IMR-90 (cell line): ENCODE measurements at regions not wholly inside any gene's neighbourhood (a gene's known extent, or its start where the extent isn't known, plus 50 kb on each side); places are given as distances from the start of the nearest gene placed in this dataset.
A peak's percentile ranks its signal among the peaks of the same experiment; 100 is the strongest.

Source experiments
- ATAC-seq: fragments of 200-7000 bp; cut with Tn5 transposase; 2 replicates; pipeline ENCODE4 v1.9.1; 2020; ENCODE audit warnings: low read depth, mild to moderate bottlenecking, moderate library complexity
- BruUV-seq: library from RNA; stranded (reverse); fragments of 400-500 nt; replicated peaks from 2 replicates; lab custom pipeline; 2021; lab: Mats Ljungman, UMichigan
- CTCF ChIA-PET: fragments of 300-600 bp; formaldehyde crosslinking; extraction: SDS; loops from one replicate; lab custom pipeline; 2021; ENCODE audit warnings: antibody characterized with exemption; lab: Yijun Ruan, JAX
- POLR2A ChIA-PET: fragments of 300-600 bp; sonication (Branson Sonifier 250); formaldehyde crosslinking; loops from one replicate; lab custom pipeline; 2022; ENCODE audit warnings: antibody characterized with exemption; ENCODE audit not compliant: unreplicated experiment; lab: Charles Lee
- DNase-seq: peaks from one replicate; pipeline ENCODE4 v3.0.0; 2013
- H2AFZ ChIP-seq: replicated peaks from 2 replicates; pipeline ENCODE3; 2013; ENCODE audit warnings: low read length, mild to moderate bottlenecking; ENCODE audit not compliant: poor library complexity
- H2AK5ac ChIP-seq: 2 replicates; pipeline ENCODE4 v1.6.1; 2013; ENCODE audit warnings: low read depth, low read length, inconsistent platforms
- H2AK9ac ChIP-seq: replicated peaks from 2 replicates; pipeline ENCODE3; 2013; ENCODE audit warnings: mild to moderate bottlenecking, low read depth, low read length, moderate library complexity; ENCODE audit not compliant: poor library complexity
- H2BK120ac ChIP-seq: 2 replicates; pipeline ENCODE4 v1.6.1; 2013; ENCODE audit warnings: low read depth, low read length, inconsistent platforms
- H2BK15ac ChIP-seq: 3 replicates; pipeline ENCODE4 v1.6.1; 2013; ENCODE audit warnings: low read depth, low read length, inconsistent platforms
- H2BK20ac ChIP-seq: 2 replicates; pipeline ENCODE4 v1.6.1; 2013; ENCODE audit warnings: low read depth, mild to moderate bottlenecking, inconsistent platforms, low read length, moderate library complexity
- H2BK5ac ChIP-seq: 2 replicates; pipeline ENCODE4 v1.6.1; 2013; ENCODE audit warnings: mild to moderate bottlenecking, low read depth, low read length, inconsistent platforms; ENCODE audit not compliant: poor library complexity, severe bottlenecking
- H3K14ac ChIP-seq: replicated peaks from 2 replicates; pipeline ENCODE4 v1.6.1; 2013; ENCODE audit warnings: low read depth, low read length, inconsistent platforms
- H3K18ac ChIP-seq: 2 replicates; pipeline ENCODE4 v1.6.1; 2013; ENCODE audit warnings: low read depth, low read length, control low read depth
- H3K23ac ChIP-seq: 2 replicates; pipeline ENCODE4 v1.6.1; 2013; ENCODE audit warnings: low read depth, low read length, inconsistent platforms
- H3K27ac ChIP-seq: 2 replicates; pipeline ENCODE4 v1.5.1; 2013; ENCODE audit warnings: mild to moderate bottlenecking, control low read depth, low read length; ENCODE audit not compliant: insufficient read depth
- H3K27me3 ChIP-seq: 2 replicates; pipeline ENCODE4 v1.6.1; 2013; ENCODE audit warnings: low read length; ENCODE audit not compliant: control insufficient read depth, insufficient read depth
- H3K36me3 ChIP-seq: 2 replicates; pipeline ENCODE4 v1.6.1; 2013; ENCODE audit warnings: low read length, mixed read lengths; ENCODE audit not compliant: control insufficient read depth, insufficient read depth
- H3K4ac ChIP-seq: 2 replicates; pipeline ENCODE4 v1.6.1; 2013; ENCODE audit warnings: low read depth, low read length, inconsistent platforms
- H3K4me1 ChIP-seq: 2 replicates; pipeline ENCODE4 v1.6.1; 2013; ENCODE audit warnings: low read length, mixed read lengths; ENCODE audit not compliant: control insufficient read depth, insufficient read depth
- H3K4me2 ChIP-seq: 2 replicates; pipeline ENCODE4 v1.6.1; 2013; ENCODE audit warnings: low read depth, mild to moderate bottlenecking, control low read depth, low read length, moderate library complexity
- H3K4me3 ChIP-seq: 2 replicates; pipeline ENCODE4 v1.5.1; 2013; ENCODE audit warnings: low read depth, mild to moderate bottlenecking, control low read depth, low read length, moderate library complexity; ENCODE audit not compliant: insufficient read depth
- H3K56ac ChIP-seq: 2 replicates; pipeline ENCODE4 v1.6.1; 2013; ENCODE audit warnings: low read length, inconsistent platforms; ENCODE audit not compliant: insufficient read depth; ENCODE audit errors: extremely low read depth
- H3K79me1 ChIP-seq, 2 experiments: 2 replicates each; pipeline ENCODE4 v1.6.1; 2013; ENCODE audit warnings: low read length in 2 of 2, inconsistent platforms in 1 of 2, low read depth in 1 of 2
- H3K9ac ChIP-seq: 2 replicates; pipeline ENCODE4 v1.6.1; 2013; ENCODE audit warnings: low read depth, low read length, control low read depth
- H3K9me1 ChIP-seq: 2 replicates; pipeline ENCODE4 v1.6.1; 2013; ENCODE audit warnings: low read length, inconsistent platforms; ENCODE audit not compliant: insufficient read depth
- H3K9me3 ChIP-seq: 2 replicates; pipeline ENCODE4 v1.6.1; 2013; ENCODE audit warnings: low read length; ENCODE audit not compliant: control insufficient read depth, insufficient read depth
- H4K20me1 ChIP-seq: 2 replicates; pipeline ENCODE4 v1.6.1; 2013; ENCODE audit warnings: low read length, inconsistent platforms; ENCODE audit not compliant: insufficient read depth
- H4K5ac ChIP-seq: 2 replicates; pipeline ENCODE4 v1.6.1; 2013; ENCODE audit warnings: mild to moderate bottlenecking, low read depth, low read length, control low read depth
- H4K8ac ChIP-seq, 2 experiments: 2 replicates each; pipeline ENCODE4 v1.6.1; 2013; ENCODE audit warnings: low read depth in 2 of 2, low read length in 2 of 2, control low read depth in 1 of 2, inconsistent platforms in 1 of 2
- H4K91ac ChIP-seq: 2 replicates; pipeline ENCODE4 v1.6.1; 2013; ENCODE audit warnings: low read depth, low read length, inconsistent platforms; ENCODE audit not compliant: insufficient read depth
- BHLHE40 ChIP-seq: fragments of 150-350 bp; IDR thresholded peaks from 2 replicates; pipeline ENCODE4 v1.6.1; 2016; ENCODE audit warnings: mild to moderate bottlenecking, low read depth, low read length
- CEBPB ChIP-seq: IDR thresholded peaks from 2 replicates; pipeline ENCODE4 v1.6.1; 2012; ENCODE audit warnings: low read depth, low read length, improper control_type of control experiment
- CHD1 ChIP-seq: IDR thresholded peaks from 2 replicates; pipeline ENCODE4 v1.6.1; 2012; ENCODE audit warnings: low read depth, low read length, improper control_type of control experiment
- CTCF ChIP-seq: conservative IDR thresholded peaks from 2 replicates; pipeline ENCODE4 v1.5.1; 2012; ENCODE audit warnings: mild to moderate bottlenecking, low read depth, low read length, improper control_type of control experiment
- FOS ChIP-seq: fragments of 150-350 bp; IDR thresholded peaks from 2 replicates; pipeline ENCODE4 v1.6.1; 2016; ENCODE audit warnings: low read depth, low read length
- MAFK ChIP-seq: IDR thresholded peaks from 2 replicates; pipeline ENCODE4 v1.6.1; 2012; ENCODE audit warnings: low read depth, low read length, improper control_type of control experiment
- MAZ ChIP-seq: IDR thresholded peaks from 2 replicates; pipeline ENCODE4 v1.6.1; 2012; ENCODE audit warnings: low read depth, mild to moderate bottlenecking, low read length, improper control_type of control experiment, moderate library complexity, borderline replicate concordance
- MXI1 ChIP-seq: IDR thresholded peaks from 2 replicates; pipeline ENCODE4 v1.6.1; 2012; ENCODE audit warnings: low read depth, mild to moderate bottlenecking, low read length, moderate library complexity, borderline replicate concordance
- NFE2L2 ChIP-seq: fragments of 150-350 bp; IDR thresholded peaks from 2 replicates; pipeline ENCODE4 v1.6.1; 2016; ENCODE audit warnings: low read depth, mild to moderate bottlenecking, low read length
- POLR2A ChIP-seq: IDR thresholded peaks from 2 replicates; pipeline ENCODE4 v1.6.1; 2012; ENCODE audit warnings: mild to moderate bottlenecking, low read depth, low read length
- RAD21 ChIP-seq: IDR thresholded peaks from 2 replicates; pipeline ENCODE4 v1.6.1; 2012; ENCODE audit warnings: low read length, improper control_type of control experiment
- RCOR1 ChIP-seq: IDR thresholded peaks from 2 replicates; pipeline ENCODE4 v1.6.1; 2012; ENCODE audit warnings: mild to moderate bottlenecking, low read length, improper control_type of control experiment; ENCODE audit not compliant: insufficient replicate concordance
- RFX5 ChIP-seq: IDR thresholded peaks from 2 replicates; pipeline ENCODE4 v1.8.0; 2012; ENCODE audit warnings: low read depth, mild to moderate bottlenecking, low read length, moderate library complexity
- SMC3 ChIP-seq: fragments of 150-350 bp; IDR thresholded peaks from 2 replicates; pipeline ENCODE4 v1.6.1; 2016; ENCODE audit warnings: low read depth, mild to moderate bottlenecking, antibody characterized with exemption, low read length, moderate library complexity
- USF2 ChIP-seq: fragments of 150-350 bp; IDR thresholded peaks from 2 replicates; pipeline ENCODE4 v1.6.1; 2017; ENCODE audit warnings: mild to moderate bottlenecking, antibody characterized with exemption, low read length, low read depth
- WGBS, 2 experiments: methylation state at CpG; one replicate each; pipeline versions ENCODE4 v1.1.5 to v1.1.7; 2013; ENCODE audit warnings: missing lambda C conversion rate in 2 of 2; ENCODE audit not compliant: insufficient read length in 1 of 2; ENCODE audit errors: extremely low coverage in 2 of 2; 5-methylcytosine and 5-hydroxymethylcytosine counted together
- dilution Hi-C: fragments of 300-500 bp; cut with HindIII; formaldehyde crosslinking; loops from one replicate; pipeline ENCODE4 v1.14.3; 2018; ENCODE audit warnings: low sequenced_read_pairs; ENCODE audit not compliant: unreplicated experiment
- in situ Hi-C: fragments of 300-500 bp; cut with MboI; formaldehyde crosslinking; loops from 3 replicates; pipeline ENCODE4 v1.14.3; 2019; ENCODE audit warnings: low sequenced_read_pairs, inconsistent platforms, mixed read lengths
- intact Hi-C: fragments of 100-400 bp; cut with micrococcal nuclease; formaldehyde crosslinking; loops from 2 replicates; pipeline ENCODE4 v1.10.0; 2022
- TF ChIP-seq, protein P1 (sequence below): fragments of 150-350 bp; IDR thresholded peaks from 2 replicates; pipeline ENCODE4 v1.6.1; 2016; ENCODE audit warnings: low read depth, mild to moderate bottlenecking, low read length, moderate library complexity, borderline replicate concordance

DNA sequence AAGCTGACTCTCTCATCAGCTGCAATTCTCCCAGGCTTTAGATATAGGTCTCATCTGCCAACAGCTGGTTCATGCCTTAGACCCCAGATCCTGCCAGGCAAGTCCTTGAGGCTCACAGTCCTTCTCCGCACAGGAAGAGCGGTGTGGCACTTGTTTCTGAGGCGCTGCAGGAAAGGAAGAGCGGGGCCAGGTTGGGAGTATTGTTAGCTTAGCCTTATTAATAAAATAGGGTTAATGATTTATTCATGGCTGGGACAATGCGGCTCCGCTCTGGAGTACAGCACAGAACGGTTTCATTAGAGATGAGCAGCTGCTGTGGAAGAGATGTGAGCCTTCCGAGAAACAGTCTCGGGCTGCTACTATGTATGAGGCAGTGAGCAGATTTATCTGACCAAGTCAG is 78.1 kb downstream of the FZD1 start:
- H4K91ac ChIP-seq: no peak overlapping the region
- no peak overlapping the region for H2BK120ac ChIP-seq
- dilution Hi-C loops (no loop called here), in situ Hi-C loops (no loop called here), intact Hi-C loops (no loop called here)
- no peak overlapping the region; the same call in 1 of the 2 replicates for H3K14ac ChIP-seq
- H4K20me1 ChIP-seq: no peaks in the 10 kb centered on the region
- no peak for DNase-seq
- BruUV-seq: no TSS peak
- H3K27ac ChIP-seq: no peak overlapping the region
- H3K4me1 ChIP-seq: no peaks in the 10 kb centered on the region; the same call in 1 of the 2 replicates
- H3K4me3 ChIP-seq: no peak overlapping the region
- H3K27me3 ChIP-seq: peaks cover 17% of the 10 kb centered on the region
- H2AK9ac ChIP-seq: no peak overlapping the region
- no peak overlapping the region for H2BK5ac ChIP-seq
- H3K9ac ChIP-seq: no peak overlapping the region
- no peaks in the 10 kb centered on the region for H3K79me1 ChIP-seq
- CTCF ChIA-PET: no interaction called here
- H2AFZ ChIP-seq: peak overlapping the region; percentile 24
- H3K56ac ChIP-seq: no peak overlapping the region
- H3K23ac ChIP-seq: no peak overlapping the region
- no peak for ATAC-seq
- no peaks in the 10 kb centered on the region for H3K36me3 ChIP-seq
- no peak for TF ChIP-seq BHLHE40
- TF ChIP-seq RCOR1: no peak
- TF ChIP-seq POLR2A: no peak
- no peak for TF ChIP-seq MAFK
- TF ChIP-seq CTCF: no peak
- no peak for TF ChIP-seq USF2
- no peak for TF ChIP-seq MXI1
- TF ChIP-seq SMC3: no peak
- no peak for TF ChIP-seq NFE2L2
- no peak for TF ChIP-seq CHD1
- no peak for TF ChIP-seq FOS
- TF ChIP-seq RFX5: no peak
- no peak for TF ChIP-seq MAZ
- TF ChIP-seq CEBPB: no peak
- TF ChIP-seq, protein P1, sequence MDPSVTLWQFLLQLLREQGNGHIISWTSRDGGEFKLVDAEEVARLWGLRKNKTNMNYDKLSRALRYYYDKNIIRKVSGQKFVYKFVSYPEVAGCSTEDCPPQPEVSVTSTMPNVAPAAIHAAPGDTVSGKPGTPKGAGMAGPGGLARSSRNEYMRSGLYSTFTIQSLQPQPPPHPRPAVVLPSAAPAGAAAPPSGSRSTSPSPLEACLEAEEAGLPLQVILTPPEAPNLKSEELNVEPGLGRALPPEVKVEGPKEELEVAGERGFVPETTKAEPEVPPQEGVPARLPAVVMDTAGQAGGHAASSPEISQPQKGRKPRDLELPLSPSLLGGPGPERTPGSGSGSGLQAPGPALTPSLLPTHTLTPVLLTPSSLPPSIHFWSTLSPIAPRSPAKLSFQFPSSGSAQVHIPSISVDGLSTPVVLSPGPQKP: no peak
- no peak for TF ChIP-seq RAD21
- POLR2A ChIA-PET: no interaction called here
- H3K9me3 ChIP-seq: no peaks in the 10 kb centered on the region
- H3K9me1 ChIP-seq: no peaks in the 10 kb centered on the region
- H3K4me2 ChIP-seq: no peak overlapping the region
- H2BK20ac ChIP-seq: no peak overlapping the region
- H2BK15ac ChIP-seq: no peak overlapping the region
- no peak overlapping the region for H3K4ac ChIP-seq
- no peak overlapping the region for H4K8ac ChIP-seq
- no peak overlapping the region for H4K5ac ChIP-seq
- no peak overlapping the region for H3K18ac ChIP-seq
- no peak overlapping the region for H2AK5ac ChIP-seq
- 43% methylated on average over 4 of the region's 9 CpGs; no CpG with 5 or more reads in 1 of the 2 experiments for WGBS, 2 experiments
